PFSK-1 (cell line): ENCODE measurements at regions not wholly inside any gene's neighbourhood (a gene's known extent, or its start where the extent isn't known, plus 50 kb on each side); places are given as distances from the start of the nearest gene placed in this dataset.

Experiments
- POLR2AphosphoS5 ChIP-seq: IDR thresholded peaks from 2 replicates; pipeline ENCODE4 v1.6.1; 2012; ENCODE audit warnings: low read depth, mild to moderate bottlenecking, control low read depth, low read length, moderate library complexity
- TF ChIP-seq, protein P1 (sequence below), 2 experiments: IDR thresholded peaks; 2 replicates each; pipeline versions ENCODE4 v1.6.1 to v1.8.0; 2011 to 2012; ENCODE audit warnings: low read depth in 2 of 2, low read length in 2 of 2, control low read depth in 1 of 2, inconsistent platforms in 1 of 2, mild to moderate bottlenecking in 1 of 2, moderate library complexity in 1 of 2; ENCODE audit not compliant: insufficient read depth in 1 of 2

DNA sequence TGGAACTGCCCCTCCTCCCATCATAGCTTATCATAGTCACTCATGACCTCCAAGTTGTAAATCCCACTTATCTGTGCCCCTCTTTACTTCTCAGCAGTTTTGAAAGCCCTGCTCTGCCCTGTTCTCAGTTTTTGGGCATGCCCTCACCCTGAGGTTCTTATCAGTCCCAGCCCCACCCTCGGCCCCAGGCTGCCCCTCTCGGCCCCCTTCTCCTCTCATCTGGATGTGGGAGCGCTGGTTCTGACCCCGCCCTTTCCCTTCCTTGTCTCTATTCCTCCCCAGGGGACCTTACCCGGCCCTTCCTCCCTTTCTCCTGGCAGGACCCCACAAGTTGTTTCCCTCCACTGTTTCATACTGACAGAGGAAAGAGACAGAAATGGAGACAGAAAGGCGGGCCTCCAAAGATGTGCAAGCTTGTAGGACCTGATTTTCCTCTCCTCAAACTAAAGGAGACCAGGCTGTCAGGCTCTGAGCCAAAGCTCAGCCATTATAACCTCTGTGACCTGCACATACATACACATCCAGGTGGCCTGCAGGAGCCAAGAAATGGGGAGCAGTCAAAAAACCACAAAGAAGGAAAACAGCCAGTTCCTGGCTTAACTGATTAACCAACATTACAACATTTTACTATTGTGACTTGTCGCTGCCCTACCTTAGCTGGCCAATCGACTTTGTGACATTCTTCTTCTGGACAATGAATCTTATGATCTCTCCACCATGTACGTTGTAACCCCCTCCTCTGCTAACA lies 171.0 kb upstream of the HS6ST1 start:
- TF ChIP-seq POLR2AphosphoS5: no peak
- TF ChIP-seq, protein P1, sequence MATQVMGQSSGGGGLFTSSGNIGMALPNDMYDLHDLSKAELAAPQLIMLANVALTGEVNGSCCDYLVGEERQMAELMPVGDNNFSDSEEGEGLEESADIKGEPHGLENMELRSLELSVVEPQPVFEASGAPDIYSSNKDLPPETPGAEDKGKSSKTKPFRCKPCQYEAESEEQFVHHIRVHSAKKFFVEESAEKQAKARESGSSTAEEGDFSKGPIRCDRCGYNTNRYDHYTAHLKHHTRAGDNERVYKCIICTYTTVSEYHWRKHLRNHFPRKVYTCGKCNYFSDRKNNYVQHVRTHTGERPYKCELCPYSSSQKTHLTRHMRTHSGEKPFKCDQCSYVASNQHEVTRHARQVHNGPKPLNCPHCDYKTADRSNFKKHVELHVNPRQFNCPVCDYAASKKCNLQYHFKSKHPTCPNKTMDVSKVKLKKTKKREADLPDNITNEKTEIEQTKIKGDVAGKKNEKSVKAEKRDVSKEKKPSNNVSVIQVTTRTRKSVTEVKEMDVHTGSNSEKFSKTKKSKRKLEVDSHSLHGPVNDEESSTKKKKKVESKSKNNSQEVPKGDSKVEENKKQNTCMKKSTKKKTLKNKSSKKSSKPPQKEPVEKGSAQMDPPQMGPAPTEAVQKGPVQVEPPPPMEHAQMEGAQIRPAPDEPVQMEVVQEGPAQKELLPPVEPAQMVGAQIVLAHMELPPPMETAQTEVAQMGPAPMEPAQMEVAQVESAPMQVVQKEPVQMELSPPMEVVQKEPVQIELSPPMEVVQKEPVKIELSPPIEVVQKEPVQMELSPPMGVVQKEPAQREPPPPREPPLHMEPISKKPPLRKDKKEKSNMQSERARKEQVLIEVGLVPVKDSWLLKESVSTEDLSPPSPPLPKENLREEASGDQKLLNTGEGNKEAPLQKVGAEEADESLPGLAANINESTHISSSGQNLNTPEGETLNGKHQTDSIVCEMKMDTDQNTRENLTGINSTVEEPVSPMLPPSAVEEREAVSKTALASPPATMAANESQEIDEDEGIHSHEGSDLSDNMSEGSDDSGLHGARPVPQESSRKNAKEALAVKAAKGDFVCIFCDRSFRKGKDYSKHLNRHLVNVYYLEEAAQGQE (IDR thresholded peaks at IDR 0.05; ENCODE audit: insufficient read depth in 1 of 2, low read depth in 2 of 2, low read length in 2 of 2): no peak
